Endodermal cell (in vitro differentiated cells): ENCODE measurements at regions not wholly inside any gene's neighbourhood (a gene's known extent, or its start where the extent isn't known, plus 50 kb on each side); places are given as distances from the start of the nearest gene placed in this dataset.

Experiments
- DNase-seq: peaks from one replicate; pipeline ENCODE4 v3.0.0-alpha.2; 2017
- H3K27ac ChIP-seq: 2 replicates; pipeline ENCODE4 v1.5.1; 2013; ENCODE audit warnings: mild to moderate bottlenecking, low read depth, low read length, moderate library complexity
- H3K27me3 ChIP-seq: 2 replicates; pipeline ENCODE4 v1.6.1; 2013; ENCODE audit warnings: mild to moderate bottlenecking, low read length, moderate library complexity; ENCODE audit not compliant: insufficient read depth, control insufficient read depth, poor library complexity, severe bottlenecking
- H3K36me3 ChIP-seq: 2 replicates; pipeline ENCODE4 v1.7.0; 2013; ENCODE audit warnings: mild to moderate bottlenecking, low read length, moderate library complexity; ENCODE audit not compliant: control insufficient read depth, insufficient read depth
- H3K4me1 ChIP-seq: one replicate; pipeline ENCODE4 v1.7.0; 2013; ENCODE audit warnings: low read length; ENCODE audit not compliant: control insufficient read depth, insufficient read depth
- H3K4me3 ChIP-seq: 2 replicates; pipeline ENCODE4 v1.5.1; 2013; ENCODE audit warnings: mild to moderate bottlenecking, low read length, moderate library complexity
- H3K9ac ChIP-seq: 2 replicates; pipeline ENCODE4 v1.6.1; 2013; ENCODE audit warnings: mild to moderate bottlenecking, low read length, moderate library complexity; ENCODE audit not compliant: poor library complexity, severe bottlenecking; ENCODE audit errors: extremely low read depth
- H3K9me3 ChIP-seq: 2 replicates; pipeline ENCODE4 v1.6.1; 2013; ENCODE audit warnings: mild to moderate bottlenecking, low read length, moderate library complexity; ENCODE audit not compliant: control insufficient read depth
- H3K27ac Mint-ChIP-seq: 2 replicates; pipeline ENCODE4 v1.8.0; 2020; ENCODE audit warnings: mixed read lengths
- H3K27me3 Mint-ChIP-seq: 2 replicates; pipeline ENCODE4 v1.8.0; 2021; ENCODE audit warnings: mild to moderate bottlenecking, mixed read lengths; ENCODE audit not compliant: insufficient read depth
- H3K36me3 Mint-ChIP-seq: 2 replicates; pipeline ENCODE4 v1.8.0; 2020; ENCODE audit warnings: low read depth, mixed read lengths
- H3K4me1 Mint-ChIP-seq: 2 replicates; pipeline ENCODE4 v1.8.0; 2020; ENCODE audit warnings: mixed read lengths
- H3K4me3 Mint-ChIP-seq: 2 replicates; pipeline ENCODE4 v1.8.0; 2020; ENCODE audit warnings: mild to moderate bottlenecking, moderate library complexity, mixed read lengths
- H3K9me3 Mint-ChIP-seq: 2 replicates; pipeline ENCODE4 v1.8.0; 2020; ENCODE audit warnings: mild to moderate bottlenecking, mixed read lengths
- WGBS, 2 experiments: methylation state at CpG; one replicate each; pipeline versions ENCODE4 v1.1.5 to v1.1.7; 2013; ENCODE audit warnings: missing lambda C conversion rate in 2 of 2, mixed read lengths in 1 of 2; ENCODE audit not compliant: insufficient coverage in 1 of 2, insufficient read length in 1 of 2; 5-methylcytosine and 5-hydroxymethylcytosine counted together
- TF ChIP-seq, protein P1 (sequence below): fragments of 200-600 bp; sonication (generic); conservative IDR thresholded peaks from 2 replicates; pipeline ENCODE4 v1.5.0; 2021; ENCODE audit warnings: antibody characterized with exemption, mild to moderate bottlenecking

DNA sequence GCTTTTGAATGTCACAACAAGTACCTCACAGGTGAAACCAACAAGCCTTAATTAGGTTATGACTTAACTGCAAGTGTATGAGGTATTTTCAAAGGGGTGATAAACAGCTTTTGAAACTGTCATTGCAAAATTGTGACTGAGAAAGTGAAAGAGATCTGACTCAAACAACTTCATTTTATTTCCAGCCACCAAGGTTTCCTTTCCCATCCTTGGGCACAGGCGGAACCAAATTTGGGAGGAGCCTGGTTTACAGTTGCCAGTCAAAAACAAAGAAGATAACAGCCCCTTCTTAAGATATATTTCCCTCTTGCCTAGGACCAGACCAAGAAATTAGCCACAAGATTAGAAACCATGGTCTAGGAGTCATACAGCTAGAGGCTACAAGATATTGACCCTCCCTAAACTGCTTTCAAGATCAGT, 417.1 kb downstream of the CSNK1G3 start:
- Mint-ChIP-seq H3K4me3 (no peak overlapping the region), H3K36me3 (peaks cover 2% of the 10 kb centered on the region), H3K27ac (no peak overlapping the region), H3K27me3 (no peaks in the 10 kb centered on the region), H3K4me1 (no peaks in the 10 kb centered on the region), H3K9me3 (peaks cover 9% of the 10 kb centered on the region)
- WGBS, 2 experiments = 89% methylated on average over 1 of the region's 1 CpG; no CpG with 5 or more reads in 1 of the 2 experiments
- no peaks in the 10 kb centered on the region for H3K36me3 ChIP-seq
- no peaks in the 10 kb centered on the region for H3K27me3 ChIP-seq
- no peak overlapping the region for H3K9ac ChIP-seq
- TF ChIP-seq, protein P1, sequence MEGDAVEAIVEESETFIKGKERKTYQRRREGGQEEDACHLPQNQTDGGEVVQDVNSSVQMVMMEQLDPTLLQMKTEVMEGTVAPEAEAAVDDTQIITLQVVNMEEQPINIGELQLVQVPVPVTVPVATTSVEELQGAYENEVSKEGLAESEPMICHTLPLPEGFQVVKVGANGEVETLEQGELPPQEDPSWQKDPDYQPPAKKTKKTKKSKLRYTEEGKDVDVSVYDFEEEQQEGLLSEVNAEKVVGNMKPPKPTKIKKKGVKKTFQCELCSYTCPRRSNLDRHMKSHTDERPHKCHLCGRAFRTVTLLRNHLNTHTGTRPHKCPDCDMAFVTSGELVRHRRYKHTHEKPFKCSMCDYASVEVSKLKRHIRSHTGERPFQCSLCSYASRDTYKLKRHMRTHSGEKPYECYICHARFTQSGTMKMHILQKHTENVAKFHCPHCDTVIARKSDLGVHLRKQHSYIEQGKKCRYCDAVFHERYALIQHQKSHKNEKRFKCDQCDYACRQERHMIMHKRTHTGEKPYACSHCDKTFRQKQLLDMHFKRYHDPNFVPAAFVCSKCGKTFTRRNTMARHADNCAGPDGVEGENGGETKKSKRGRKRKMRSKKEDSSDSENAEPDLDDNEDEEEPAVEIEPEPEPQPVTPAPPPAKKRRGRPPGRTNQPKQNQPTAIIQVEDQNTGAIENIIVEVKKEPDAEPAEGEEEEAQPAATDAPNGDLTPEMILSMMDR = no peak
- H3K4me1 ChIP-seq = no peaks in the 10 kb centered on the region
- DNase-seq = no peak
- H3K4me3 ChIP-seq = no peak overlapping the region
- H3K27ac ChIP-seq = no peak overlapping the region
- no peaks in the 10 kb centered on the region for H3K9me3 ChIP-seq

DNA sequence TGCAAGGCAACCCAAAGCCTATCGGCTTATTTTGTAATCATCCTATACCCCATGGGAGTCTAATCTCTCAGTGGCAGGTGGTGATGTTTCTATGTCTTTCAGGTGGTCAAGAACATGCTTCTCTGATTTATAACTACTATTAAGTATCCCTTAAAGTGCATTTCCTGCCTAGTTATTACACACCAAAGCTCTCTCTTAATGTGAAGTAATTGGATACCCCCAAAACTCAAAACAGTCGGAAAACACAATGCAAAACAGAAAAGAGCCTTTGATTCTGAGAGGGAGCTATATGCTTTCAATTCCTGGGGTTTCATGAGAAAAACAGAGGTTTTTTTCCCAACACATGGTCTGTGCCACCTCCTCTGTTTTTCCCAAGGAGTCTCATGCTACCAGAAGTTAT, 416.4 kb downstream of the CSNK1G3 start:
- TF ChIP-seq, protein P1 = no peak
- no peaks in the 10 kb centered on the region for H3K36me3 ChIP-seq
- no peaks in the 10 kb centered on the region for H3K4me1 Mint-ChIP-seq
- H3K27ac Mint-ChIP-seq = no peak overlapping the region
- 97% methylated on average over 2 of the region's 2 CpGs; no CpG with 5 or more reads in 1 of the 2 experiments for WGBS, 2 experiments
- no peak overlapping the region for H3K27ac ChIP-seq
- no peaks in the 10 kb centered on the region for H3K9me3 ChIP-seq
- DNase-seq = no peak
- no peaks in the 10 kb centered on the region for H3K27me3 ChIP-seq
- no peaks in the 10 kb centered on the region for H3K27me3 Mint-ChIP-seq
- no peak overlapping the region for H3K4me3 Mint-ChIP-seq
- no peaks in the 10 kb centered on the region for H3K4me1 ChIP-seq
- peaks cover 2% of the 10 kb centered on the region for H3K36me3 Mint-ChIP-seq
- H3K9me3 Mint-ChIP-seq = peaks cover 5% of the 10 kb centered on the region
- no peak overlapping the region for H3K4me3 ChIP-seq
- H3K9ac ChIP-seq = no peak overlapping the region

DNA sequence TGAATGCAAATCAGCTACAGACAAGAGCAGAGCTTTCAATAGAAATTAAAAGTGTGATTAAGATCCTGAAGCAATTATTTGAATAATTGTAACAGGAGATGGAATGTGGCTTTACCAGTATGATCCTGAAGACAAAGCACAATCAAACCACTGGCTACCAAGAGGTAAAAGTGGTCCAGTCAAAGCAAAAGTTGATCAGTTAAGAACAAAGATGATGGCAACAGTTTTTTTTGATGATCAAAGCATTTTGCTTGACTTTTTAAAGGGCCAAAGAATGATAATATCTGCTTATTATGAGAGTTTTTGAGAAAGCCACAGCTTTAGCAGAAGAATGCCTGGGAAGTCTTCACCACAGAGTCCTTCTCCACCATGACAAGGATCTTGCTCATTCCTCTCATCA, 409.2 kb downstream of the CSNK1G3 start:
- no peaks in the 10 kb centered on the region for H3K4me1 Mint-ChIP-seq
- Histone ChIP-seq H3K4me3 (no peak overlapping the region), H3K9me3 (peaks cover 4% of the 10 kb centered on the region), H3K27me3 (no peaks in the 10 kb centered on the region), H3K36me3 (no peaks in the 10 kb centered on the region), H3K9ac (no peak overlapping the region), H3K27ac (no peak overlapping the region), H3K4me1 (no peaks in the 10 kb centered on the region)
- TF ChIP-seq, protein P1 = no peak
- H3K4me3 Mint-ChIP-seq = no peak overlapping the region
- H3K27me3 Mint-ChIP-seq = no peaks in the 10 kb centered on the region
- H3K36me3 Mint-ChIP-seq = no peaks in the 10 kb centered on the region
- H3K27ac Mint-ChIP-seq = no peak overlapping the region
- H3K9me3 Mint-ChIP-seq = peaks cover 15% of the 10 kb centered on the region
- DNase-seq = no peak
